C4-2B (cell line): ENCODE measurements at regions not wholly inside any gene's neighbourhood (a gene's known extent, or its start where the extent isn't known, plus 50 kb on each side); places are given as distances from the start of the nearest gene placed in this dataset.

Experiments used
- CTCF ChIP-seq: fragments of 450-650 bp; conservative IDR thresholded peaks from 2 replicates; pipeline ENCODE4 v1.5.1; 2017; ENCODE audit warnings: mild to moderate bottlenecking
- ZFX ChIP-seq: fragments of 450-650 bp; IDR thresholded peaks from 2 replicates; pipeline ENCODE4 v1.6.1; 2017

DNA sequence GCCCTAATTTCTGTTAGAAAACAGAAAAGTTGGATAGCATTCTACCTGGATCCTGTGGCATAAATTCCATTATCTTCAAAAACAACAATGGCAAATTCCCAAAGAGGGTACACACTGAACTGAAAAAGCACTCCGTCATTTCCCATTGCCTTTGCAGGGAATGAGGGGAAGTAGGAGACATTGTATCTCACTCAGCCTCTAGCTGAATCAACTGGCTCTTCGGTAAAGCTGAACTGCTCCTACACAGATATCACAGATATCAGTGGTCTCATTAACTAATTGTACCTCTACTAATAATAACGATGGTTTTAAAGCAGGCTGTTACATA, 64.2 kb upstream of the PRKAR2B start:
- TF ChIP-seq CTCF (no peak), ZFX (no peak)
